K562 (cell line): ENCODE measurements at regions not wholly inside any gene's neighbourhood (a gene's known extent, or its start where the extent isn't known, plus 50 kb on each side); places are given as distances from the start of the nearest gene placed in this dataset.

Experiments used
- ATAC-seq: fragments of 200-7000 bp; cut with Tn5 transposase; 3 replicates; pipeline ENCODE4 v1.9.1; 2020; ENCODE audit warnings: moderate library complexity
- BruUV-seq: library from RNA; stranded (reverse); fragments of 400-500 nt; replicated peaks from 2 replicates; lab custom pipeline; 2021; lab: Mats Ljungman, UMichigan
- CTCF ChIA-PET: fragments of 300-600 bp; formaldehyde crosslinking; extraction: SDS; loops from one replicate; lab custom pipeline; 2021; ENCODE audit warnings: low intra/inter-chr PET ratio; lab: Yijun Ruan, JAX
- POLR2A ChIA-PET: fragments of 300-600, 350-650 bp; sonication (Branson Sonifier 250); formaldehyde crosslinking; extraction: SDS; loops from one replicate; lab custom pipeline; 2021; ENCODE audit warnings: antibody characterized with exemption, inconsistent platforms; lab: Yijun Ruan, JAX
- DNase-seq, 4 experiments: peaks; one replicate each; pipeline versions ENCODE4 v3.0.0 to v3.0.0-alpha.2; 2011 to 2018; ENCODE audit warnings: low spot score in 3 of 4, mixed read lengths in 3 of 4; ENCODE audit errors: extremely low read depth in 1 of 4
- FAIRE-seq: peaks from 2 replicates; lab custom pipeline; 2011; peaks lifted over from hg19 to GRCh38; lab: Jason Lieb, UNC
- H2AFZ ChIP-seq: 2 replicates; pipeline ENCODE4 v1.6.0; 2011; ENCODE audit warnings: low read depth, low read length, control low read depth, inconsistent platforms
- H3K27ac ChIP-seq: fragments of 200-600 bp; 3 replicates; pipeline ENCODE4 v1.8.0; 2011; ENCODE audit warnings: low read depth, mild to moderate bottlenecking, control low read depth, inconsistent platforms, low read length, moderate library complexity, mixed read lengths; ENCODE audit errors: extremely low read depth
- H3K27me3 ChIP-seq, 2 experiments: fragments of 300-600 bp in 1 of 2; 2 replicates in 1 of 2; 3 replicates in 1 of 2; pipeline versions ENCODE4 v1.6.0 to v1.8.0; 2011; ENCODE audit warnings: inconsistent platforms in 2 of 2, low read length in 2 of 2, mild to moderate bottlenecking in 1 of 2, mixed read lengths in 1 of 2, moderate library complexity in 1 of 2; ENCODE audit not compliant: control insufficient read depth in 2 of 2, insufficient read depth in 2 of 2
- H3K36me3 ChIP-seq: fragments of 300-600 bp; 3 replicates; pipeline ENCODE4 v1.8.0; 2011; ENCODE audit warnings: mild to moderate bottlenecking, low read length, inconsistent platforms; ENCODE audit not compliant: control insufficient read depth, insufficient read depth
- H3K4me1 ChIP-seq, 2 experiments: fragments of 200-600 bp in 1 of 2; replicated peaks in 1 of 2; 2 replicates in 1 of 2; 3 replicates in 1 of 2; pipeline versions ENCODE4 v1.5.1 to v1.8.0; 2011; ENCODE audit warnings: inconsistent platforms in 2 of 2, low read length in 2 of 2, mild to moderate bottlenecking in 1 of 2, mixed read lengths in 1 of 2, moderate library complexity in 1 of 2; ENCODE audit not compliant: control insufficient read depth in 2 of 2, insufficient read depth in 2 of 2
- H3K4me2 ChIP-seq: 2 replicates; pipeline ENCODE4 v1.6.1; 2011; ENCODE audit warnings: low read length, control low read depth, inconsistent platforms, mixed read lengths; ENCODE audit not compliant: insufficient read depth
- H3K4me3 ChIP-seq: fragments of 200-600 bp; sonication (generic), shearing (Covaris generic); 2 replicates; pipeline ENCODE4 v1.5.1; 2016; ENCODE audit warnings: control low read depth, inconsistent platforms
- H3K79me2 ChIP-seq: fragments of 200-600 bp; 3 replicates; pipeline ENCODE4 v1.8.0; 2011; ENCODE audit warnings: low read length, inconsistent platforms; ENCODE audit not compliant: control insufficient read depth, insufficient read depth
- H3K9ac ChIP-seq, 2 experiments: 2 replicates each; pipeline versions ENCODE4 v1.6.0 to v1.6.1; 2011; ENCODE audit warnings: low read depth in 2 of 2, low read length in 2 of 2, control low read depth in 1 of 2, inconsistent platforms in 1 of 2, mild to moderate bottlenecking in 1 of 2, mixed read lengths in 1 of 2; ENCODE audit not compliant: insufficient read depth in 1 of 2
- H3K9me1 ChIP-seq: one replicate; pipeline ENCODE4 v1.6.0; 2011; ENCODE audit warnings: inconsistent platforms, mild to moderate bottlenecking, low read length, moderate library complexity; ENCODE audit not compliant: control insufficient read depth, insufficient read depth
- H3K9me3 ChIP-seq: replicated peaks from 2 replicates; pipeline ENCODE4 v1.5.1; 2011; ENCODE audit warnings: low read depth, low read length, inconsistent platforms; ENCODE audit not compliant: control insufficient read depth, insufficient read depth
- H4K20me1 ChIP-seq: replicated peaks from 2 replicates; pipeline ENCODE4 v1.6.1; 2011; ENCODE audit warnings: low read length, inconsistent platforms, mixed read lengths; ENCODE audit not compliant: control insufficient read depth, insufficient read depth
- CREM ChIP-seq: IDR thresholded peaks from 2 replicates; pipeline ENCODE4 v1.6.1; 2014; ENCODE audit warnings: antibody characterized with exemption, low read depth
- HNRNPH1 ChIP-seq: fragments of 200-400 bp; formaldehyde crosslinking; optimal IDR thresholded peaks from 2 replicates; pipeline ENCODE3; 2017; ENCODE audit warnings: low read depth, mild to moderate bottlenecking, low read length, moderate library complexity
- NFE2 ChIP-seq: IDR thresholded peaks from 2 replicates; pipeline ENCODE4 v1.6.1; 2014; ENCODE audit warnings: antibody characterized with exemption, low read depth
- NONO ChIP-seq, 2 experiments: fragments of 200-400 bp in 1 of 2; fragments of 450-650 bp in 1 of 2; formaldehyde crosslinking in 1 of 2; IDR thresholded peaks; 2 replicates each; pipeline ENCODE4 v1.6.1; 2017; ENCODE audit warnings: low read depth in 2 of 2, mild to moderate bottlenecking in 2 of 2, moderate library complexity in 2 of 2, low read length in 1 of 2
- RFX5 ChIP-seq: IDR thresholded peaks from 2 replicates; pipeline ENCODE4 v1.6.1; 2011; ENCODE audit warnings: low read depth, mild to moderate bottlenecking, improper control_type of control experiment, low read length
- ZNF324 ChIP-seq: fragments of 250-450 bp; sonication (Bioruptor Pico); IDR thresholded peaks from 2 replicates; pipeline ENCODE4 v1.4.0; 2020; ENCODE audit warnings: mild to moderate bottlenecking
- ZSCAN29 ChIP-seq: fragments of 450-650 bp; IDR thresholded peaks from 2 replicates; pipeline ENCODE4 v1.6.1; 2017
- WGBS: fragments of 100-300 bp; shearing (Covaris generic); methylation state at CpG from one replicate; pipeline ENCODE4 v1.1.6; 2016; ENCODE audit warnings: low coverage, mixed read lengths; ENCODE audit not compliant: insufficient coverage; ENCODE audit errors: missing lambda C conversion rate; 5-methylcytosine and 5-hydroxymethylcytosine counted together
- in situ Hi-C: fragments of 300-500 bp; cut with MboI; formaldehyde crosslinking; loops from 4 replicates; pipeline ENCODE4 v1.15.0; 2018; ENCODE audit warnings: inconsistent platforms, mixed read lengths
- intact Hi-C: fragments of 100-400 bp; cut with micrococcal nuclease; formaldehyde crosslinking; loops from 2 replicates; pipeline ENCODE4 v1.14.2; 2022
- TF ChIP-seq, protein P1 (sequence below): fragments of 450-650 bp; IDR thresholded peaks from 2 replicates; pipeline ENCODE4 v1.6.1; 2016; ENCODE audit warnings: antibody characterized with exemption
- TF ChIP-seq, protein P2 (sequence below): fragments of 250-450 bp; sonication (Bioruptor Pico); IDR thresholded peaks from 2 replicates; pipeline ENCODE4 v1.4.0; 2020

DNA sequence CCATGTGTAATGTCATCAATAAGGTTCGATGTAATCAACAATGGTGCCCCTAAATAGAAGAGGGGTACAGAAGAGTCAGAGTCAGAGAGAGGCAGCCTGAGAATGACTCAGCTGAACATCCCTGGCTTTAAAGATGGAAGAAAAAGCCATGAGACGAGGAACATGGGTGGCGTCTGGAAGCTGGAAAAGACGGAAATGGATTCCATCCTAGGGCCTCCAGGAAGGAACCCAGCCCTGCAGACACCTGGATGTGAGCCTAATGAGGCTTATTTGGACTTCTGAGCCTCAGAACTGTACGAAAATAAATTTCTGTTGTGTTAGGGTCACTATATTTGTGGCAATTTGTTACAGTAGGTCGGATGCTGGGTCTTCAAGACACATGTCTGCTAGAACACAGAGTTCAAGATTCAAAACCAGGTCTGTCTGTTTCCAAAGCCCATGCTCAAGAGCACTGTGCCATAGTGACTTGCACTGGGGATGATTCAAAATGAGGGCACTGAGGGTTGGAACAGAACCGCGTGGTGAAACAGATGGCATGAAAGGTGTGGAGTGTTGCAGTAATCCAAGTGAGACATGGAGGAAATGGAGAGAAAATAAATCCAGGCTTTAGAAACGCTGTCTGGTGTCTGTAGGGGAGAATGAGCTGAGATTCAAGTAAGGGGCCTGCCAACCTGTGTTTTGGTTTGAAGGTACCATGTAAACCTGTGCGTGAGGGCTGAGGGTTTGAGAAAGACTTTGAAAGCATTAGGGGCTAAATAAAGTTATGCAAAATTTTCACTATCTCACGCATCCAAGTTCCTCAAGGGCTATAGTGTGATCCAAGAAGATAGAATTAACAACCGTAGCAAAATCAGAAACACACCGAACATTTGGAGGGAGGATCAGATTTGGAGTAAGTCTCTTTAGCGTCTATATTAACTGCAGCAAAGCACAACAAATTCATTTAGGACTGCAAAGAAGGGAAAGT, 849.1 kb upstream of the AUTS2 start:
- WGBS, result under 1% methylated on average over 14 of the region's 14 CpGs
- in situ Hi-C loops, result no loop called here
- intact Hi-C loops, result no loop called here
- H3K79me2 ChIP-seq, result no peaks in the 10 kb centered on the region
- POLR2A ChIA-PET, result no interaction called here
- no peak overlapping the region for H3K4me3 ChIP-seq
- H4K20me1 ChIP-seq, result no peaks in the 10 kb centered on the region
- no peaks in the 10 kb centered on the region for H3K9me1 ChIP-seq
- no peaks in the 10 kb centered on the region for H3K4me1 ChIP-seq
- ATAC-seq (no peak), FAIRE-seq (no peak), DNase-seq (no peak)
- CTCF ChIA-PET, result no interaction called here
- no peaks in the 10 kb centered on the region for H3K27me3 ChIP-seq
- H3K9me3 ChIP-seq, result no peaks in the 10 kb centered on the region
- H3K4me2 ChIP-seq, result no peak overlapping the region
- BruUV-seq, result no TSS peak
- no peaks in the 10 kb centered on the region for H3K36me3 ChIP-seq
- H3K9ac ChIP-seq, result no peak overlapping the region
- no peak overlapping the region for H3K27ac ChIP-seq
- no peak overlapping the region for H2AFZ ChIP-seq
- no peak for TF ChIP-seq ZNF324 (CRISPR knock-in tag)
- TF ChIP-seq NFE2, result peak; percentile 11; the same call in 1 of the 2 replicates

DNA sequence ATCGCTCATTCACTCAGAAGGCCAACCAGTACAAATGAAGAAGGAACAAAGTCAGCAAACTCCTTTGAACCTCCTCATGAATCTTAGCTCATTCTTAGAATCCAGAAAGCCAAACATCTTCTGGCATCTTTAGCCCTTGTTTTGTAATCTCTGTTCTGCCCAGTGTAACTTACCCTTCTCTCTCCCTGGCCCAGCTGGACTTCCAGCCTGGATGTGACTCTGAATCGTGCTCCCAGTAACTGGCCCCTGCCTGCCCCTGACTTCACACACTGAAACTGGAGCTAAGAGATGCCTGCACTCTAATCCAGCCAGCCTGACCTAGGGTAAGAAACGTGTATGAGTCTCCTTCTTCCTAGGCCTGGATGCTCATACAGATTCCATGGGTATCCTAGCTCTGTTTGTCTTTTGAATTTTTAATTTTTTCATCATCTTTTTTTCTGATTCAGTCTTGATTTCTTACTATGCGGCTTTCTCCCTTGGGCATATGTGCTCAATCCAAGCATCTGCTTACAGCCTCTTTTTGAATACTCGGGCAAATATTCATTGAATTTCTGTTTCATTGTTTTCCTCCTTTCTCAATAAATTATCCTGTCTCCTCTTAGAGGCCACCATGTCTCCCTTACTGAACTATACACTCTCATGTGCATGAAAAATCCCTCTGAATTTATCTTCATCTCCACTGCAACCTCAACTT, 845.6 kb upstream of the AUTS2 start:
- ChIA-PET POLR2A (interaction anchor here (0.7 to 0.8 kb wide), 2 partner anchors 13 to 412 kb away, joined by 3 read pairs; no protein-coding TSS in a partner anchor), CTCF (no interaction called here)
- TF ChIP-seq, protein P1, sequence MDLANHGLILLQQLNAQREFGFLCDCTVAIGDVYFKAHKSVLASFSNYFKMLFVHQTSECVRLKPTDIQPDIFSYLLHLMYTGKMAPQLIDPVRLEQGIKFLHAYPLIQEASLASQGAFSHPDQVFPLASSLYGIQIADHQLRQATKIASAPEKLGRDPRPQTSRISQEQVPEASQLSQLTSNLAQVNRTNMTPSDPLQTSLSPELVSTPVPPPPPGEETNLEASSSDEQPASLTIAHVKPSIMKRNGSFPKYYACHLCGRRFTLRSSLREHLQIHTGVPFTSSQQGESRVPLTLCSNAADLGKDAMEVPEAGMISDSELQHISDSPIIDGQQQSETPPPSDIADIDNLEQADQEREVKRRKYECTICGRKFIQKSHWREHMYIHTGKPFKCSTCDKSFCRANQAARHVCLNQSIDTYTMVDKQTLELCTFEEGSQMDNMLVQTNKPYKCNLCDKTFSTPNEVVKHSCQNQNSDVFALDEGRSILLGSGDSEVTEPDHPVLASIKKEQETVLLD, result no peak
- TF ChIP-seq, protein P2, sequence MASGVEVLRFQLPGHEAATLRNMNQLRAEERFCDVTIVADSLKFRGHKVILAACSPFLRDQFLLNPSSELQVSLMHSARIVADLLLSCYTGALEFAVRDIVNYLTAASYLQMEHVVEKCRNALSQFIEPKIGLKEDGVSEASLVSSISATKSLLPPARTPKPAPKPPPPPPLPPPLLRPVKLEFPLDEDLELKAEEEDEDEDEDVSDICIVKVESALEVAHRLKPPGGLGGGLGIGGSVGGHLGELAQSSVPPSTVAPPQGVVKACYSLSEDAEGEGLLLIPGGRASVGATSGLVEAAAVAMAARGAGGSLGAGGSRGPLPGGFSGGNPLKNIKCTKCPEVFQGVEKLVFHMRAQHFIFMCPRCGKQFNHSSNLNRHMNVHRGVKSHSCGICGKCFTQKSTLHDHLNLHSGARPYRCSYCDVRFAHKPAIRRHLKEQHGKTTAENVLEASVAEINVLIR (CRISPR knock-in tag), result no peak
- TF ChIP-seq CREM, result no peak
- no peak for TF ChIP-seq ZSCAN29
- no peak for TF ChIP-seq HNRNPH1
- TF ChIP-seq NONO (IDR thresholded peaks at IDR 0.05; ENCODE audit: low read depth in 2 of 2, low read length in 1 of 2), result no peak
- TF ChIP-seq RFX5, result no peak
- ATAC-seq (no peak), FAIRE-seq (no peak), DNase-seq (no peak)
- no peak overlapping the region for H3K4me2 ChIP-seq
- H3K9me1 ChIP-seq, result no peaks in the 10 kb centered on the region
- no peak overlapping the region for H2AFZ ChIP-seq
- H3K27ac ChIP-seq, result no peak overlapping the region
- no peaks in the 10 kb centered on the region for H3K9me3 ChIP-seq
- H3K27me3 ChIP-seq, result no peaks in the 10 kb centered on the region
- H3K4me3 ChIP-seq, result no peak overlapping the region
- 0% methylated on average over 5 of the region's 5 CpGs for WGBS
- in situ Hi-C loops, result no loop called here
- no TSS peak for BruUV-seq
- H4K20me1 ChIP-seq, result no peaks in the 10 kb centered on the region
- H3K4me1 ChIP-seq, result no peaks in the 10 kb centered on the region
- no peaks in the 10 kb centered on the region for H3K79me2 ChIP-seq
- intact Hi-C loops, result no loop called here
- H3K9ac ChIP-seq, result no peak overlapping the region
- H3K36me3 ChIP-seq, result no peaks in the 10 kb centered on the region
